GM04504 (cell line): ENCODE measurements at regions not wholly inside any gene's neighbourhood (a gene's known extent, or its start where the extent isn't known, plus 50 kb on each side); places are given as distances from the start of the nearest gene placed in this dataset.
"Not testable (repeated sequence)": the region's sequence is repeated elsewhere in the genome, so short reads cannot be mapped to it uniquely, and the experiment has no call there.

Experiments
- DNase-seq: peaks from one replicate; pipeline ENCODE4 v3.0.0-alpha.2; 2012; ENCODE audit warnings: low read depth

DNA sequence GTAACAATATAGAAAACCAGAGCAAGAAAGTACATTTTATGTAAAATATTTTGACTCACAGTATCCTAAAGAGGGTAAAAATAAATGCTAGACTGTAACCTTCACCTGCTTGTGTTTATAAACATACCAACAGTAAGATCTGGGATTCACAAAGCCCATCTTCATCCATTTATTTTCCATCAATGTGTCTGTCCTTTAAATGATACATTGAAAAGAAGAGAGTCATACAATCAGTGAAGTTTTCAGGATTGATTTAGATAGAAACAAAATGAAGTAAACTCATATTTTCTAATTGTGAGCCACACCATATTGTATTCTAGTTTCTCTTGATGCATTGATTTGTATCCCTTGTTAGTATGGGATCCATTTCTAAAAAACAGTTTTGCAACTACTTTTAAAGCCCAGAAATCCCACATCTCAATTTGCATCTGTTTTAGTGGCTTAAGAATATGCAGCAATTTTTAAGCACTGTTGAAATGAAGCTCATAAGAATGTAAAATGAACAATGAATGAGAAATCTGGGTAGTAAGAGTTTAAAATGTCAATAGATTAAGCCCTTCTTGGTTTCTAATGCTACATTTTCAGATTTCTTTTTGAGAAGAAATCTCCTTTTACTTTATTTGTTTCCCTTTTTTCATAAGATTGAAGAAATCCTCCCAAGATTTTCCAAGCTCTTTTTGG lies 548.1 kb upstream of the ADGRL2 start:
- DNase-seq, result no peak

DNA sequence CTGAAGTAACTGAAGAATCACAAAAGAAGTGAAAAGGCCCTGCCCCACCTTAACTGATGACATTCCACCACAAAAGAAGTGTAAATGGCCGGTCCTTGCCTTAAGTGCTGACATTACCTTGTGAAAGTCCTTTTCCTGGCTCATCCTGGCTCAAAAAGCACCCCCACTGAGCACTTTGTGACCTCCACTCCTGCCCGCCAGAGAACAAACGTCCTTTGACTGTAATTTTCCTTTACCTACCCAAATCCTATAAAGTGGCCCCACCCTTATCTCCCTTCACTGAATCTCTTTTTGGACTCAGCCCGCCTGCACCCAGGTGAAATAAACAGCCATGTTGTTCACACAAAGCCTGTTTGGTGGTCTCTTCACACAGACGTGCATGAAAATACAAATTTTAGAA lies 549.9 kb upstream of the ADGRL2 start:
- not testable (repeated sequence) for DNase-seq

DNA sequence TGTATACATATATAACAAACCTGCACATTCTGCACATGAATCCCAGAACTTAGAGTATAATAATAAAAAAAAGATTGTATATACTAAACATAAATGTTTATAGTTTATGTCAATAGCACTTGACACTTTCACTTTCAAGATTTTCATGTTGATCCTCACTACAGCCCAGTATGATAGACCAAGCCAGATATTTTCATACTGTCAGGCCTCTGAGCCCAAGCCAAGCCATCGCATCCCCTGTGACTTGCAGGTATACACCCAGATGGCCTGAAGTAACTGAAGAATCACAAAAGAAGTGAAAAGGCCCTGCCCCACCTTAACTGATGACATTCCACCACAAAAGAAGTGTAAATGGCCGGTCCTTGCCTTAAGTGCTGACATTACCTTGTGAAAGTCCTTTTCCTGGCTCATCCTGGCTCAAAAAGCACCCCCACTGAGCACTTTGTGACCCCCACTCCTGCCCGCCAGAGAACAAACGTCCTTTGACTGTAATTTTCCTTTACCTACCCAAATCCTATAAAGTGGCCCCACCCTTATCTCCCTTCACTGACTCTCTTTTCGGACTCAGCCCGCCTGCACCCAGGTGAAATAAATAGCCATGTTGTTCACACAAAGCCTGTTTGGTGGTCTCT lies 555.5 kb upstream of the ADGRL2 start:
- DNase-seq, result not testable (repeated sequence)

DNA sequence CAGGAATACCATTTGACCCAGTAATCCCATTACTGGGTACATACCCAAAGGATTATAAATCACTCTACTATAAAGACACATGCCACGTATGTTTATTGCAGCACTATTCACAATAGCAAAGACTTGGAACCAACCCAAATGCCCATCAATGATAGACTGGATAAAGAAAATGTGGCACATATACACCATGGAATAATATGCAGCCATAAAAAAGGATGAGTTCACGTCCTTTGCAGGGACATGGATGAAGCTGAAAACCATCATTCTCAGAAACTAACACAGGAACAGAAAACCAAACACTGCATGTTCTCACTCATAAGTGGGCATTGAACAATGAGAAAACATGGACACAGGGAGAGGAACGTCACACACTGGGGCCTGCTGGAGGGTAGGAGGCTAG lies 556.1 kb upstream of the ADGRL2 start:
- DNase-seq, result not testable (repeated sequence)

DNA sequence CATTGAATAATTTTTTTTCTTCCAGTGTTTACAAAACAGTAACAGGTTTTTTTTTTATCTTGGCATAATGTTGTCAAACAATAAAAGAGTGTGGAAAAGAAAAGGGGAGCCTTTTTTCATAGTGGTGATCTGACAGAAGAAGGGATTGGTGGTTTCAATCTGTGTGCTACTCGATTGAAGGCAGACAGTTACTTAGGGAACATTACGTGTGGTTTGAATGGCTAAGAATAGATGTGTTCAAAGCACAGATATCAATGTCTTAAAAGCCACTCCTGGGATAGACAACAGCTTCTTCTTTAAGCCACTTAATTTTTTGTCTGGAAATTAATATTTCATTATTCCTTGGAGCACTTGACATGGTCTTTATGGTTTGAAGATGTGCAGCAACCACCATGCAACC lies 558.6 kb upstream of the ADGRL2 start:
- no peak for DNase-seq

DNA sequence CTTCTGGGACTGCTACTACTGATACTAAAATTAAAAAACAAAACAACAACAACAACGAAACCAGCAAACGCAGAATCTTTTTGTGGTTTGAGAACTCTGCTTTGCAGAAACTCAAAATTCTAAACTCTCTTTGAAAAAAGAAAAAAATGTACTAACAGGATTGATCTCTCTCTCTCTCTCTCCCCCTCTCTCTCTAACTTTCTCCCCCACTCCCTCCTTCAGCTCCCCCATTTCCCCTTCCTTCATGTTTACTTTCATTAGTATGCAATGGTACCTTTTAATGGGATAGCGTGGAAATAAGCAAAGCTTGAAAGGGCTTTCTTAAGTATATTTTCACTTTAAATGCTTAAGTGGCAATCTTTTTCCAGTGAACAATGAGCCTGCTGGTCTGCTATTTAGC lies 562.6 kb upstream of the ADGRL2 start:
- no peak for DNase-seq

DNA sequence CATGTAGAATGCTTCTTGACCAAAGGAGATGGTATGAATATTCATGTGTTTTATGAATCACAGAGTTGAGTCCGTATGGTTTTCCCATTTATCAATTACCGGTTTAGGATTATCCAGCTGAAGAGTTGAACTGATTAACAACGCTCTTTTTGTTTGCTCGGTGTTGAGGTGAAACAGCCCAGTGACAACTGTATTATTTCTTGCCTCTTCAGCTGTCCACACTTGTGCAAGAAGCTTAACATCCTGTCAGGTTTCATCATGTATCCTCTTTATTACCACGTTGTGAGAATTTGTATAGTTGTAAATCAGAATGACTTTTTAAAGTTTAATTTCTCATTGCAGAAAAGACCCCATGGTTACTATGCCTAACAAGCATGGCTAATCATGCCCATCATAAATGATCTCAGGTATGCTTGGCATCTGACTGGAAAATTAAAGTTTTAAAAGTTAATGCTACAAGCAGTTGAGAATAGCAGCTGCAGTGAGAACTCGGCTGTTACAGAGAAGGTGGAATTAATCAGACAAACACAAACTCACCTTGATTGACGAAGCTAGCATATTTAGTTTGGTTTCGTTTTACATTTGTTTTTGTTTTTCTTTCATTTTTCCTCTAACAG lies 563.2 kb upstream of the ADGRL2 start:
- no peak for DNase-seq

DNA sequence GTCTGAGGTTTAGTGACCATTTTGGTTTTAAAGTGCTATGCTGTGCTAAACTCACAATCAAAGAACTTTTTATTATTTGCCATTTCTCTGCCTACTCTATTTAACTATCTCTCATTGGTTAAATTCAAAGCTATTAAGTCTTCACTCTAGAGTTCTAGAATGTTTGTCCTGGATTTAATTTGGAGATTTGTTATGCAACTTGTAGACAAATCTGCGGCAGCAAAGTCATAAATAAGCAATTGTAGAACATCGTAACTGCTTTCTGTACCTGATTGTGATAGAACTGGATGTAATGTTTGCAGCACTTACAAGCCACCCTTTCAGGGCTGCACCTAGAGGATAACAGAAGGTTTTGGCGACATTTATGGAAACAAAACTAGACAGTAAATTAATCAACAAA lies 566.5 kb upstream of the ADGRL2 start:
- DNase-seq, result no peak

DNA sequence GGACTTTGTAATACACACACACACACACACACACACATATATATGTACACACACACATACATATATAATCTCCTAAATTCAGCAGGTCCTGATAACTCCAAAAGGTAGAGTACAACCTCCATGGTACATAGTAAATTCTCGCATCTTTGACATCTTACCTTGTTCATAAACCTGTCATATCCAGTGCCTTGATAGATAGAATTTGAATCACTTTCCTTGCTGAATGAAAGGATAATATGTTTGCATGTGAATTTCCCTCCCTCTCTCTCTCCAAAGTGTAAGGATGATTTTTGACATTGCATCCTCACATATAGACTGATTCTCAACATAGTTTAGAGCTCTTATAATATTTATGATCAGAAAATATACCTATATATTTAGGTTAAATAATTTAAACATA lies 567.1 kb upstream of the ADGRL2 start:
- no peak for DNase-seq

DNA sequence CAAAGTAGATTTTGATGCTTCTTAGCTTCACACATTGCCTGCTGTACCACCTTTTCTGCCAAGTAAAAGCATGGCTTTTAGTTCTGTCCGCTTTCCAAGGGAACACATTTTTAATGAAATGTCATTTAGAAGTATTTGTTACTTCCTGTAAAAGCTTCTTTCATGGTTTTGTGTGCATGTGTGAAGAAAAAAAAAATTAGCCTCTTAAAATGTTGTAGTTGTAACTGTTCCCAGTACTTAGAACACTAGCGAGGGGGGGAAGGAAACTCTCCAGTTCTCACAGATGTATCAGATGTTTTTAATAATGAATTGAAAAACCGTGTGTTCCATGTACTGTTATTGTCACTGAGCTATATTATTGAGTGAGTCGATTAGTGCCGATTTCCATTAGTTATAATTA lies 568.3 kb upstream of the ADGRL2 start:
- no peak for DNase-seq

DNA sequence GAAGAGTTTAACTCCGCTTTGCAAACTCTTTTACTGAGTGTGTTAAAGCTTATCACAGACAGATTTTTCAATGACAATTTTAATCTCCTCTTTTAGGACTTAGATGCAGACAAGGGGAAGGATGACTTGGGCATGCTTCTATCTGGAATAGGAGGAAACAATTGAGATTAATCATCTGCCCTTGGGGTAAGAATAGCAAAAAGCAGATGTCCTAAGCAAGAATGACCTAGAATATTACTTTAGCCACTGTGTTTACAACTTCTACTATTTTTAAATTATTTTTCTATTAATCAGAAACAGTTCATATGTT lies 569.0 kb upstream of the ADGRL2 start:
- no peak for DNase-seq

DNA sequence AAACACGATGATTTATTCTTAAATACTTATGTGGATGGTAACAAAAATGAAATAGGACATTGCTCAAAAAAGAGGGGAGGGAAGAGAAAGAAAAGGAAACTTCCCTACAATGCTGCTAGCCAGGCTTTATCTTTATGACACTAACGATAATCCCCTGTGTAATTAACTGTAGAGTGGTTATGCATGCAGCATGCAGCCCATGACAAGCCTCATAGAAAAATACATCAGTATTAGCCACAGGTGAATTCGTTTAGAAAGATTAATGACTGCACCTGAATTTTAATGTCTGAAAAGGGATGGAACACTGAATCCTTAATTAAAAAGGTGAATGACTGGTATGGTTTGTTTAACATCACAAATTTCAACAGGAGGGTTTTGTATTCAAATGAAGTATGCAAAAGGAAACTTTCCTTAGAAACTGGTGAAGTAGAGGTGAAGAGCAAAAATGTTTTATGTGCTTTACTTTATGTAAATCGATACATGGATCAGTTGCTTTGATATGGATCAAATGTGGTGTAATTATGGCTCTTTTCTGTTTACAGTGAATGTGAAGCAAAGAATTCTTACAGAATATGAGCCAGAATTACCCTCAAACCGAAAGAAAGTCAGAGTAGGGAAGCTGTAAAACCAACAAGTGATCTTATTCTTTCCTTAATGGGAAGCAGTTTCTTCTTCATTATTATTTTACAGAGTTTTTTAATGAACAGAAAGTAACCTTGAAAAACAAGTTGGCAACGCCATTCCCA lies 569.6 kb upstream of the ADGRL2 start:
- no peak for DNase-seq

DNA sequence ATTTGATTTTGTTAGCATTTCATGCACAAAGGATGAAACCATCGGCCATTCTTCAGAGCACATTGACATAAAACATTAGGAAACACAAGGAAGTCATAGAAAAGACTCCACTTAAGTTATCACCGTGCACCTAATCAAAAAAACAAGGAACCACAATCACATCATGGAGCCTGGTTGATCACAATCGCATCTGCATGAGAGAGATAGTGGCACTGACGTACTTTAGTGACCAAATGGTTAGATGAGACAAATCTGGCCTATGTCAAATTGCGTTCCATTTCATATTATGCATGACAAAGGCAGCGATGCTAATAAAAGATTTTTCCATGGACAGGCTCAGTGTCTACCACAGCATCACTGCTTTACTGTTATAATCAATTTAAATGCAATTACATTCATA lies 571.8 kb upstream of the ADGRL2 start:
- DNase-seq, result no peak

DNA sequence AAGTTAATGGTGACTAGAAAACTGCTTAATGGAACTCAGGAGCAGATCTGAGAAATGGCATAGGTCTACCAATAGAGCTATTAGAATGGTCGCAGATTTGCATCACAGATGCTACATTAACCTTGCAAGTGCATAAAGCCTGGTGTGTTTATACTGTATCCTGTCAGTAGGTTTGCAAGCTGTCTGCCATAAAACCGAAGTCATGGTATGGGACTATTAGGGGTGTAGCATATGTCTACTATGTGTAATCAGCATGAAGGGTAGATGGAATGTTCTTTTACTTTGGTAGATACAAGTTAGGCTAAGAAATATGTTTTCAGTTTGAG lies 574.2 kb upstream of the ADGRL2 start:
- DNase-seq, result no peak

DNA sequence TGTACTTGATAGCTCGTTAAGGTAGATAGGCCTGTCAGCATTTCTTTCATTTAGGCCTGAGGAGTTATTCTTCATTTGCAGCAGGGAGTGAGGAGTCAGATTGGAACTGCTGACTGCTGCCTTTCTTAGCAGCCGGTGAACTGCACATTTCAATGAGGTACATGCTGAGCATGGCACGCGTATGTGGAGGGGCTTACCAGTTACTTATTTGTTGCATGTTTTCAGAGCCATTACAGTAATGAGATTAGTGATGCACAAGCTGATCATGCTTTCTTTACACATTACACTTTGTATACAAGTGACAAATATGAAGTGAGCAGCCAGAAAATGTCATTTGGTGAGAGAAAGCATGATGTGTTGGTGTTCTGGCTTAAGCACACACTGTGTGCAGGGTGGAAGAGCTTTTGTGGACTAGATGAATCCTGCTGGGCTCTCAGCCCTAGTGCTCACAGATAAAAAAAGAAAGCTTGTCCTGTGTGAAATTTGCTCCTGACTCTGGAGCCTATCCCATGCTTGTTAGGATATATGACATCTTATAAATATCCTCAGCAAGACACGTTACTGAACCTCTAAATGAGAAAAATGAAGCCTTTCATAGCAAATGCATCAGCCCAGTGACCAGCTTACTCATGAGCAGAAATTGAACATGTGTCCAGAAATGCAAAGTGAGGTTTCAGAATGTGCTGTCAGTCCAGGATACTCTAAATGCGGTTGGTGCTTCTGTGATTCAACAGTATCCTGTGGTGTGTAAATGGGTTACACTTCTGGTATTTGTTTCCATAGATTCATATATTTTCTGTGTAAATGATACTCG lies 574.7 kb upstream of the ADGRL2 start:
- no peak for DNase-seq

DNA sequence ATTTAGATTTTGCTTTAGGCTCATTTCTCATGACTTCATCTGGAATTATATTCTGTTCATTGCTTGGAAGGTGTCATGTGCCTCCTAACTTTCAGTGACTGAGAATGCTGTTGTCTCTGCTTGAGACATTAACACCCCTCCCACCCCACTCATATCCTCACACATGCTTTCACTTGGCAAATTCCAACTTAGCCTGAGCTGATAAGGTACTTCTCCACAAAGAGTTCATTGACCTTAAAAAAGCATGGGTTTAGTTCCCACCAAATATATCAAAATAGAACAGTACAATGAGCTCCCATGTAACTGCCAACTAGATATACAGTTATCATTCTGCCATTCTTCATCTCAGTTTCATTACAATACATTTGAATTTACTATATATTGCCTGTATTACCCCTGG lies 576.5 kb upstream of the ADGRL2 start:
- no peak for DNase-seq

DNA sequence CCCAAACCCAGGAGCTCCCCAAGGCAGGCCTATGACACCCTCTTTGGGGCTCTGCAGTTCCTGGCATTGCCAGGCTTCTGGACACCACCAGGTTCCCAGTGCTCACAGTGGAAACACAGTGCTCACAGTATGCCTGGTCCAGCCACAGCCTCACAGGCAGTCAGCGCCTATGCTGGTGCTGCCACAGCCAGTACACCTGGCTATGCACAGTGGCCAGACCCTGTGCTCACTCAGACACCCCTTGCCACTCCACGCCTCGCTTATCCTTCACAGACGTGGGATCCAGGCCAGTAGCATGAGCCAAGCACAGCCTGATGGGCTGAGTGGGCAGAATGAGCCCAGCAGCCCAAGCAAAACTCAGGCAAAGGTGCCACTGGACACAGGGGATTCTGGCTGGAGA lies 579.2 kb upstream of the ADGRL2 start:
- DNase-seq, result no peak

DNA sequence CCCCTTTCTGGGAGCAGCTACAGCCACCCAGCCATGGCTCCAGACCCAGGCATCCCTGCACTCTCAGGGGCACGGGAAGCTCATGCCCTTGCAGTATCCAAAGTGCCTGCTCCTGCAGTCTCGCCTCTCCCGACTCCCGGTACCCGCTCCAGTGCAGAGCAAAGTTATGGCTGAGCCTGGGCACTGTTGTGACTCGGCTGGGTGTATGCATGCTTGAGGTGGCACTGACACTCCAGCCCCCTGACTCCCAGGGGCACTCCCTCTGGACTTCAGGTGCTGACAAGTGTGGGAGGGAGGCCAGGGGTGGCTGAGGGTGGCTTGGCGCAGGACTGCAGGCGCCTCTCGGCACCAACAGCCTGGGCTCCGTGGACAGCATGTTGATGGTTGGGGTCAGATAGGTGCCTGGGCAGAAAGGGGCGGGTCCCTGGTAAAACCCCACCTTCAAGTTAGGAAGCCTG lies 580.1 kb upstream of the ADGRL2 start:
- DNase-seq, result no peak

DNA sequence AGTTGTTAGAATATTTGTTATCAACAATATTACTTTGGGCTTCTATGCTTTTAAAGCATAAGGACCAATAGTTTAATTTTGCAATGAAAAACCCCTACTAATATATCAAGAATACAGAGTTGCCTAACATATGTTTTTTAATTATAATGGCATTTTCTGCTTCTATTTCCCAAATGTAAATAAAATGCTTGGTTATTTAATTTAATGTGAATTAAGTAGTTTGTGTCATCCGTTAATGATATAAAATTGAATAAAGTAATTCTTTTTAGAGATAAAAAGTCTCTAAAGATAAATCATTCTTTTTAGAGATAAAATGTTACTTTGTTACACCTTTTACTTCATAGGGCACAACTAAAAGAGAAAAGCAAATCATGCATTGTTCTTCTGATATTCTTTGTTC lies 583.7 kb upstream of the ADGRL2 start:
- DNase-seq, result no peak

DNA sequence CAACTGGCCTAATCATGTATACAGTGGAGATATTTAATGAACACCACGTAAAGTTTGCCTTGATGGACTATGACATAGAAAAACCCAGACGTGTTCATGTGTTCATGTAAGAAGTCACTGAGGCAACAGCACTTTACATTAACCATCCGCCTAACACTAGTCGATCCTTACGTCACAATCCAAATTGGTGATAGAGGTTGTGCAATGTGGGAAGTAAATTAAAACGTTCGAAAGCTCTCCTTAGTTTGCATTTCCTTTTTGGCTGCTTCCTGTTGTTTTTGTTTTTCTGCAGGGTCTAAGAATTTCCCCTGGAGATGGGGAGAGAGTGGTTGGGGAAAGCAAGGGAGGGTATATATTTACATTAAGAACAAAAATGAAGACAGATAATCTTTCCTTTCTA lies 587.5 kb upstream of the ADGRL2 start:
- DNase-seq, result no peak

DNA sequence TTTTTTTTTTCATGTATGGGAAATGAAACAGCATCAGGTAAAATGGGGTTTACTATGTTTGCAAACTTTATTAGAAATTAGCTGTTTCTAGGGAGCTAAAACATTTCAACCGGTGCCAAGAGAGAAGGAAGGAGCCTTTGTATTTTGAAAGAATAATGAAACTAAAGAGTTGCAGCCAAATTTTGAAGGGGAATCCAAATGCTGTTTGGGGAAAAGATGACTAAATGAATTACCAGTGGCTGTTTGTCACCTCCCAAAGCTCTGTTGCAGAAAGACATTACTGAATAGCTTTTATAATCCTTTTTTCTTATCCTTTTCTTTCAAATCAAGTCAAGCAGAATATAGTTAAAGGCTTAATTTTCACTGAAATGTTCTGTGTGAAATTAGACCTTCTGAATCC lies 591.3 kb upstream of the ADGRL2 start:
- no peak for DNase-seq

DNA sequence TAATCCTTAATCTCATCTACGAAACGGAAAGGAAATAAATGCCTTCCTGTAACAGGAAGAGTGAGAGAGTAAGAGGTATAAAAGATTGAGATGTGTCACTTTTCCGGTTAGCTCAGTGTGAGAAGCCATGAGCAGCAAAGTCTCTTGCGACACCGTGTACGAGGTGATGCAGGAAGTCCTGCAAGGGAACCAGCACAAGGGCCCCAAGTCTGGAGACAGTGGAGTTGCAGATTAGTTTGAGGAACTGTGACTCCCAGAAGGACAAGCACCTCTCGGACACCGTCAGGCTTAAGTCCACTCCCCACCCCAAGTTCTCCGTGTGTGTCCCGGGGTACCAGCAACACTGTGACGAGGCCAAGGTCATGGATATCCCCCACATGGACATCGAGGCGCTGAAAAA lies 592.3 kb upstream of the ADGRL2 start:
- DNase-seq, result no peak

DNA sequence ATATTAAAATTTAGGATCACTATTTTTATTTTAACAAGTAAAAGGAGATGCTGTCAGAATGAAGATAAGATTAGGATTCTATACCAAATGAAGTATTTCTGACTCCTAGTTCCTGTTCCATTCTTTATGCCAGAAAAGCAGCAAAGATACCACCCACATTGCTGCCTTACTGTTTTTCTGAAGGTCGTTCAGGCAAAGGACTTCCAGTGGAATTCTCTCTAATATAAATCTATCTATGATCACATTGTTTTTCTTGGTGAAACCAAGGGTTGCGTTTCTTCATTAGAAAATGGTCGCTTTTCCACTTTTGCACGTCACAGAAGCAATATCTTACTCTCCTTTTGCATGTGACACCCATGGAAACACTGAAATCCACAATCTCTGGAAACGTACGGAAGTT lies 594.8 kb upstream of the ADGRL2 start:
- no peak for DNase-seq
